ENCODE measurements at regions not wholly inside any gene's neighbourhood (a gene's known extent, or its start where the extent isn't known, plus 50 kb on each side); places are given as distances from the start of the nearest gene placed in this dataset.

- TF ChIP-seq CTCF (IDR thresholded peaks at IDR 0.05; ENCODE audit: extremely low read depth in 1 of 2, insufficient read depth in 1 of 2, low read depth in 1 of 2, low read length in 2 of 2) (no peak), POLR2AphosphoS5 (IDR thresholded peaks at IDR 0.05; ENCODE audit: insufficient read depth, low read depth, low read length) (no peak), EZH2 (IDR thresholded peaks at IDR 0.05; ENCODE audit: borderline replicate concordance, low read depth, low read length, severe bottlenecking) (no peak)
Measured at GRCh38 chr13:108383667-108384066, 114.1 kb downstream of the TNFSF13B start.
